Skin epidermis (tissue), 12 donors: ENCODE measurements at regions not wholly inside any gene's neighbourhood (a gene's known extent, or its start where the extent isn't known, plus 50 kb on each side); places are given as distances from the start of the nearest gene placed in this dataset.
"Not testable (repeated sequence)": the region's sequence is repeated elsewhere in the genome, so short reads cannot be mapped to it uniquely, and the experiment has no call there.

Experiments used
- H3K27ac ChIP-seq, 21 experiments: fragments of 200-600 bp; sonication (generic) in 11 of 21; one replicate each; pipeline ENCODE4 v1.5.0; 2020; ENCODE audit warnings: mild to moderate bottlenecking in 3 of 21, inconsistent platforms in 2 of 21, moderate library complexity in 2 of 21
- H3K4me3 ChIP-seq, 7 experiments: fragments of 200-600 bp; sonication (generic) in 2 of 7; one replicate each; pipeline ENCODE4 v1.5.0; 2020; ENCODE audit warnings: inconsistent platforms in 2 of 7, mild to moderate bottlenecking in 2 of 7, moderate library complexity in 1 of 7

GRCh38 chr4:28093071-28093470 lies 1232.4 kb downstream of the STIM2 start:
- no peak overlapping the region for H3K27ac ChIP-seq
- H3K4me3 ChIP-seq: no peak overlapping the region

- Histone ChIP-seq H3K4me3 (no peak overlapping the region), H3K27ac (no peak overlapping the region)
These were observed 1240.9 kb downstream of the STIM2 start for GRCh38 chr4:28101583-28101982.

- Histone ChIP-seq H3K27ac (no peak overlapping the region), H3K4me3 (no peak overlapping the region)
These were observed 1244.7 kb downstream of the STIM2 start for GRCh38 chr4:28105271-28105859.

GRCh38 chr4:28106155-28106554 lies 1245.5 kb downstream of the STIM2 start:
- no peak overlapping the region for H3K27ac ChIP-seq
- no peak overlapping the region for H3K4me3 ChIP-seq

GRCh38 chr4:28109801-28110200 lies 1249.2 kb downstream of the STIM2 start:
- H3K4me3 ChIP-seq: no peak overlapping the region

GRCh38 chr4:28112691-28113335 lies 1252.2 kb downstream of the STIM2 start:
- not testable (repeated sequence) for H3K27ac ChIP-seq, H3K4me3 ChIP-seq

More at GRCh38 chr4:28109801-28110200, 1249.2 kb downstream of the STIM2 start:
- H3K27ac ChIP-seq: no peak overlapping the region

- H3K27ac ChIP-seq, H3K4me3 ChIP-seq: not testable (repeated sequence)
These were observed 1252.9 kb downstream of the STIM2 start for GRCh38 chr4:28113586-28113985.

- H3K27ac ChIP-seq, H3K4me3 ChIP-seq: not testable (repeated sequence)
These were observed 1256.0 kb downstream of the STIM2 start for GRCh38 chr4:28116526-28117083.

GRCh38 chr4:28117084-28117682 lies 1256.5 kb downstream of the STIM2 start:
- no peak overlapping the region for H3K4me3 ChIP-seq
- no peak overlapping the region for H3K27ac ChIP-seq

- no peak overlapping the region for H3K4me3 ChIP-seq
- no peak overlapping the region for H3K27ac ChIP-seq
These were observed 1285.5 kb downstream of the STIM2 start for GRCh38 chr4:28146191-28146590.

- H3K4me3 ChIP-seq: no peak overlapping the region
These were observed 1287.6 kb downstream of the STIM2 start for GRCh38 chr4:28148221-28148620.

GRCh38 chr4:28149762-28150161 lies 1289.1 kb downstream of the STIM2 start:
- no peak overlapping the region for H3K4me3 ChIP-seq
- H3K27ac ChIP-seq: no peak overlapping the region

More at GRCh38 chr4:28148221-28148620, 1287.6 kb downstream of the STIM2 start:
- H3K27ac ChIP-seq: no peak overlapping the region

GRCh38 chr4:28151314-28151713 lies 1290.7 kb downstream of the STIM2 start:
- no peak overlapping the region for H3K4me3 ChIP-seq
- H3K27ac ChIP-seq: no peak overlapping the region

GRCh38 chr4:28167411-28167810 lies 1306.8 kb downstream of the STIM2 start:
- no peak overlapping the region for H3K27ac ChIP-seq
- no peak overlapping the region for H3K4me3 ChIP-seq

- Histone ChIP-seq H3K4me3 (no peak overlapping the region), H3K27ac (no peak overlapping the region)
These were observed 1316.3 kb downstream of the STIM2 start for GRCh38 chr4:28176942-28177341.

GRCh38 chr4:28177641-28178040 lies 1317.0 kb downstream of the STIM2 start:
- H3K27ac ChIP-seq: no peak overlapping the region
- H3K4me3 ChIP-seq: no peak overlapping the region

GRCh38 chr4:28179126-28179525 lies 1318.5 kb downstream of the STIM2 start:
- H3K27ac ChIP-seq: no peak overlapping the region
- no peak overlapping the region for H3K4me3 ChIP-seq

GRCh38 chr4:28209371-28209924 lies 1348.8 kb downstream of the STIM2 start:
- H3K4me3 ChIP-seq: no peak overlapping the region
- no peak overlapping the region for H3K27ac ChIP-seq

GRCh38 chr4:28211676-28212470 lies 1351.2 kb downstream of the STIM2 start:
- no peak overlapping the region for H3K27ac ChIP-seq

GRCh38 chr4:28221536-28221935 lies 1360.9 kb downstream of the STIM2 start:
- Histone ChIP-seq H3K27ac (no peak overlapping the region), H3K4me3 (no peak overlapping the region)

More at GRCh38 chr4:28211676-28212470, 1351.2 kb downstream of the STIM2 start:
- H3K4me3 ChIP-seq: no peak overlapping the region
